NCI-H2171 treated with DMSO at 0.1 percent for 48 hours (cell line): ENCODE measurements at regions not wholly inside any gene's neighbourhood (a gene's known extent, or its start where the extent isn't known, plus 50 kb on each side); places are given as distances from the start of the nearest gene placed in this dataset.
"Not testable (repeated sequence)": the region's sequence is repeated elsewhere in the genome, so short reads cannot be mapped to it uniquely, and the experiment has no call there.

Source experiments
- DNase-seq: peaks from one replicate; lab custom pipeline; 2025; lab: John Stamatoyannopoulos, UW

DNA sequence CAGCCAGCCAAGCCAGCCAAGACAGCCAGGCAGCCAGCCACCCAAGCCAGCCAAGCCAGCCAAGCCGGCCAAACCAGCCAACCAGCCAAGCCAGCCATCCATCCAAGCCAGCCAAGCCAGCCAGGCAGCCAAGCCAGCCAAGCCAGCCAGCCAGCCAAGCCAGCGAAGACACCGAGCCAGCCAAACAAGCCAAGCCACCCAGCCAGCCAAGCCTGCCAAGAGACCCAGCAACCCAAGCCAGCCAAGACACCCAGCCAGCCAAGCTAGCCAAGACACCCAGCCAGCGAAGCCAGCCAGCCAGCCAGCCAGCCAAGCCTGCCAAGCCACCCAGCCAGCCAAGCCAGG lies 318.0 kb upstream of the PLGLB2 start:
- not testable (repeated sequence) for DNase-seq

DNA sequence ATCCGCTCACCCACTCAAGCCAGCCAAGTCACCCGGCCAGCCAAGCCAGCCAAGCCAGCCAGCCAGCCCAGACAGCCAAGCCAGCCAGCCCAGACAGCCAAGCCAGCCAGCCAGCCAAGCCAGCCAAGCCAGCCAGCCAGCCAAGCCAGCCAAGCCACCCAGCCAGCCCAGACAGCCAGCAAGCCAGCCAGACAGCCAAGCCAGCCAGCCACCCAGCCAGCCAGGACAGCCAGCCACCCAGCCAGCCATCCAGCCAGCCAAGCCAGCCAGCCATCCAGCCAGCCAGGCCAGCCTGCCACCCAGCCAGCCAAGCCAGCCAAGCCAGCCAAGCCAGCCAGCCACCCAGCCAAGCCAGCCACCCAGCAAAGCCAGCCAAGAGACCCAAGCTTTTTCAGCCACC lies 316.8 kb upstream of the PLGLB2 start:
- not testable (repeated sequence) for DNase-seq

DNA sequence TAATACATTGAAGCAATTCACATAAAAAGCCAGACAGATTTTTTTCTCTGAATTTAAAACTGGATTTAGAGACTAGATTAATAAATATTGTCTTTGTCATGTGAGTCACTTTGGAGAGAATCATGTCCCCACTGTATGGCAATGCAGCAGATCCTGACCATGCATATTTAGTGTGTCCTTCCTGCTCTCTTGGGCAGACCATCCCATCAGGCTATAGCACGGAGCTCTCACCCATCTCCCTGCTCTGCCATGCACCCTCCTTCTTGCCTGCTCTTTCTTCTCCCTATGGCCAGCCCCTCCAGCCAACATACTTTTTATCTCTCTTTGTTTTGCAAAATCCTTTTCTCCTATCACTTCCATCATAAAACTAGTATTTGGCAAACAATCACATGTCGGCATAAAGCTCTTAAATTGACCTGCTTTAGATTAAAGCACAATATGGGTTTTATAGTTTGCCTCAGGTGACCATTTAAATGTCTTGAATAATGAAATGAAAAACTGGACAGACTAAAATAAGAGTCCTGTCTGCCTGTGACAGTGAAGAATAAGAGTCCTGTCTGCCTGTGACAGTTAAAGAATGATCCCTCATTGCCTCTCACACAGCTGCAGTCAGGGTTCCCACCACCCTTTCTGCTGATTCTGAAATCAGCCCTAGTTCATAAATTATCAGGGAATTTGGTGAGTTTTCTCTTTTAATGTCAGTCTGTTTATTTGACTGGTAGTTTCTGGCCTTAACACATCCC lies 315.0 kb upstream of the PLGLB2 start:
- DNase-seq, result not testable (repeated sequence)

DNA sequence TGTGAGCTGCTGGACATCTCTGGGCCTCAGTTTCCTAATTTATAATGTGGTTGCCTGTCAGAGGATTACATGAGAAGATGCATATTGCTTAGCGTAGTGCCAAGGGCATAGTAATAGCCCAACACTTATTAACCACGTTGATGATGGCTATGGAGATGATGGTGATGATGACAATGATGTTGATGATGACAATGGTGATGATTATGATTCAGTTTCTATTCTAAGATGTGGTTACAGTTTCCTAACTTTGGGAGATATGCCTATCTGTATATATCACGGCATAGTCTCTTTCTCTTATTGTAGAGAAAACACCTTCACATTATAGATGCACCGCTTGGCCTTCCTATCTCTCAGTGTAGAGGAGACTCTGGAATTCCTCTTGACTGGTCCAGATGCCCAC lies 311.9 kb upstream of the PLGLB2 start:
- not testable (repeated sequence) for DNase-seq

DNA sequence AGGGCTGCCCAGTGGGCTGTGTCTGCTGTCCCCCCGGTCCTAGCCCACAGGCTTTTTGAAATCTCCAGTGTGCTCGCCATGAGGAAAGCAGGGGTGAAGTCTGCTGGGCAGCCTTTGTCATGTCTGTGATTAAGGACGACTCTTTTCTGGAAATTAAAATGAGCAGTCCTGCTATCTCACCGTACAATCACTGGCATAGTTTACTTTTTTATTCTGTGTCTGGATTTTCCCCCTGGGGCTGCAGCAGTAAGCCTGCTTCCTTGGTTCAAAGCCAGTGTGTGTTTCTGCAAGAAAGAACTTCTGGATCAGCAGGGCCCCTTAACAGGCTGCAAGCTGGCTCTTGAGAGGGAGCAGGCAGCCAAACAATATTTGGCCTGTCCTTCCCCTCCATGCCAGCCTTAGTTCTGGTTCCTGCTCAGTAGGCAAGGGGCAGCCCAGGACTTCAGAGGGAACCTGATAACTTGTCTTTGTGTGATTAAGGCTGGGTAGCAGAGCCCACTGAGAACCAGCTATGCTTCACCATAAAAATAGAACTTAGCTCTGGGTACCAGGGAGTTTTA lies 310.1 kb upstream of the PLGLB2 start:
- DNase-seq, result not testable (repeated sequence)

DNA sequence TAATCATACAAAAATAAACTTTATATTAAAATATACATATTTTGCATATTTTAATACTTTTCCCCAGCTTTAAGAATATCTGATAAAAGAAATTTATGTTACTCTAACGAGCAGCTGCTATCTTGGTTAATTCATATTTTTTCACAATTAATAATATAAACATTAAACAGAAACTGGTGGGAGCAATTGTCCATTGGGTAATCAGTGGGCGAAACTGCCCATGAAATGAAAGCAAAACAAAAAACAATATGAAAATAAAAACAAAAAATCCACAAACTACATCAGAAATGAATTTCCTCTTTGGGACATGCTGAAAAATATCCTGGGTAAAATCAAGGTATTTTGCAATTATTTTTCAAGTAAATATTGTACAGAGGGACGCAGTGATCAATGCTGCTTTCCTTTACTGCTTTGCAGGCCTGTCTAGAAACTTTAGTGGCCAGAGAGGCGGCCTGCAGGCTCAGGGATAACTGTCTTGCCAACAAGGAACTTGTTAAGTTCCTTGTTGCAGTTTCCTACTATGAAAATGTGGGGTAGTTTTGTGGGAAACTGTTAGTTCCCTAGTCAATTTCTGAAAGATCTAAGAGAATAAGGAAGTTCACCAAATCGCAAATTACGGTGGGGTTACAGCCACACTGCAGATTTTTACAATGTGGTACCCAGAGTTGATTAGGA lies 309.0 kb upstream of the PLGLB2 start:
- DNase-seq, result not testable (repeated sequence)

DNA sequence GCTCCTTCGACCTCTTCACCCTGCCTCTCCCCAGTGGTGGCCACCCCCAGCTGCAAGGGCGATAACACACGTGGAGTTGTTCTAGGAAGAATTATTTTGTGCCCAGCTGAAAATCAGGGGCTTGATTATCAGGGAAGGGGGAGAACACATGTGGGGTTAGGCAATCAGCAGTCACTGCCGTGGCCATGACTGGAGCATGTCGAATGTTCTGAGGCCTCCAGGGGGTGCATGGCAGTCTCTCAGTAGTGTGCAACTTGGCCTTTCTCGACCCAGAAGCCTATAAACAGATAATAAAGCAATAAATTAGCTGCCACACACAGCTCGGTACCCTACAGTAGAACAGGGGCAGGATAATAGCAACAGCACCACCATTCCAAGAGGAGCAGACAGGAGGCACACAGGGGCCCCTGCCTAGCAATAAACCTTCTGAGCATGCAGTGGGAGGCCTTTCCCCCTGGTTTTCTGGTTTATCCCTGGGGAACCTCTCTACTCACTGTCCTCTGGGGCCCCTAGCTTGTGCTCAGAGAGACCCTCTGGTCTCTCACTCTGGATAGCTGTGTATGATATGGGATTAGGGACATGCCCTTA lies 308.2 kb upstream of the PLGLB2 start:
- DNase-seq, result not testable (repeated sequence)

DNA sequence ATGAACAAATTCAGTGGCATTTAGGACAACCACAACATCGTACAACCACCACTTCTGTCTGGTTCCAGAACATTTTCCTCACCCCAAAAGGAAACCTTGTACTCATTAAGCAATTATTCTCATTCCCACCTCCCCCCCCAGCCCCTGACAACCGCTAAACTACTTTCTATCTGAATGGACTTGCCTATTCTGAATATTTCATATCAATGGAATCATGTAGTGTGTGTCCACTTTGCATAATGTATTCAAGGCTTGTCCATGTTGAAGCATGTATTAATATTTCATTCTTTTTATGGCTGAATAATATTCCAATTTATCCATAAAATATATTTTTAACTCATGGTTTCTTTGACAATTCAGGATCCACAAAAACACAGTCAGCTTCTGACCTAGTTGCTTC lies 307.2 kb upstream of the PLGLB2 start:
- DNase-seq, result not testable (repeated sequence)

DNA sequence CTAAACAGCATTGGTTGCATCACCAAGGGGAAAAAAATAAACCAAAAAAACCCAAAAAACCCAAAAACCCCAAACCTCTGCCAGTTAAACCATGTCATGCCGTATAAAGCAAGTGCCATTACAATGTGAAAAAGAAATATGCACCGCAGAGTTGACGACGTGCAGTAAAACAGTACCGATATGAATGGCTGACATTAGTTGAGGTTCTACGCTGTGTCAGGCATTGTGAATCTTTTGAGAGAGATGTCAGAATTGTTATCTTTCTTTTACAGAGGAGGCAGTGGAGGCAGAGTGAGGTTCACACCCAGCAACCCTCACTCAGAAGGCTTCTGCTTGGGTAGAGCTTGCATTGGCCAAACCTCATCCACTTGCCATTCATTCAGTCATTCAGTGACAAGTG lies 306.5 kb upstream of the PLGLB2 start:
- DNase-seq, result not testable (repeated sequence)

DNA sequence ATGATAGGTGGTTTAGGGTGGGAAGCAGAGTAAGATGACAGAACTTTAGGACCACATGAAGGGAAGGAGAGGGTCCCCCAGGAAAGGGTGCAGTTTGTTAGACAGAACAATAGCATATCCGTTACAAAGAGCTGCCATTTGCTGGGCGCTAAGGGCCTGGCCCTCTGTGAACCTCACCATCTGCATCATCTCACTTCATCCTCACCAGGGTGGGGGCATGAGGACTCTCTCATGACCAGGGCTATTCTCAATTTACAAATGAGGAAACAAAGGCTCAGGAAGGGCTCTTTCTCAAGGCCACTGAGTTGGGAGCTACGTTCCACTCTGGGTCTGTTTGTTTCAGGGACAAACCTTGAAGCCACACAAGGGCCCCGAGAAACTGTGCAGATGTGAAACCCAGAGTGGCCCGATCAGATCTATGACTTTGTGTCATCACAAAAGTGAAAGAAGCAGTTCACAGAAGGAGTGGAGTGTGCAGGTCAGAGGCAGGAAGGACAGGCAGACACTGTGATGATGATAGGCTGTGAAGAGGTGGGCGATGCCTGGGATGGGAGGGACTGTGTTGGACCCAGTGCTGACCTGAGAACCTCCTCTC lies 304.8 kb upstream of the PLGLB2 start:
- not testable (repeated sequence) for DNase-seq

DNA sequence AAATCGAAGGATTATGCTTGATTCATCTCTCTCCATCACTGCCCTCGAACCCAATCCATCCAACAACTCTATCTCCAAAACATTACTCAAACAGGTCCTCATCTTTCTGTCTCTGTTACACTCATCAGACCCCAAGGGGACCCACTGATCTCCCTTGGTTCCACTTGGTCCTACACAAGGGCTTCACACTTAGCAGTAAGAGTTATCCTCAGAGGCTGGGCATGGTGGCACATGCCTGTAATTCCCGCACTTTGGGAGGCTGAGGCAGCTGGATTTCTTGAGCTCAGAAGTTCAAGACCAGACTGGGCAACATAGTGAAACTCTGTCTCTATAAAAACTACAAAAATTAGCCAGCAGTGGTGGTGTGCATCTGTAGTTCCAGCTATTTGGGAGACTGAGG lies 302.9 kb upstream of the PLGLB2 start:
- not testable (repeated sequence) for DNase-seq

DNA sequence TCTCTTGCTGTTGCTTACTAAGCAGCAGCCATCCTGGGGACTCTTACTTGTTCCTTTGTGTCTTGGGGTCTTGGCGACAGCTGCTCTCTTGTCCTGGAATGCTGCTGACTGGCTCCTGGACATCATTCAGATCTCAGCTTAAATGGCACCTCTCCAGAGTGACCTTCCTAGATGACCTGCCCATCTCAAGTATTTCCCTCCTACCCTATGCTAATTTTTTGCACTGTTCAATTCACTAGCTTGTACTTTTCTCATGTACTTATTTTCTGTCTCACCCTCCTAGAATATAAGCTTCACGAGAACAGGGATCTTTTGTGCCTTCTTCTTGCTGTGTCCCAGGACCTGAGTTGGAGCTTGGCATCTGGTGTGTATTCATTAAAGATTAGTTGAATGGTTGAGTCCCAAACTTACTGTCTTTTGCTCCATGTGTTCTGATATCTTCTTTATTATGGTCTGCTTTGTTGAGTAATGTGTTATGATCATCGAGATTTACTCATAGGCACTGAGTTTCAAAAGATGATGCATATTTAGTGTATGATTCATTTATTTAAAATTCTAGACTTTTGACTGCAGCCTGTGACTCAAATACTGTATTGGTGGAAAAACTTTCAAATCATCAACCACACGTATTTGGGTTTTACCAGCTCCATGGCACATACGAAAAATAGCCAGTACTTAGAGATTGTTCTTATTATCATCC lies 302.1 kb upstream of the PLGLB2 start:
- DNase-seq, result not testable (repeated sequence)

DNA sequence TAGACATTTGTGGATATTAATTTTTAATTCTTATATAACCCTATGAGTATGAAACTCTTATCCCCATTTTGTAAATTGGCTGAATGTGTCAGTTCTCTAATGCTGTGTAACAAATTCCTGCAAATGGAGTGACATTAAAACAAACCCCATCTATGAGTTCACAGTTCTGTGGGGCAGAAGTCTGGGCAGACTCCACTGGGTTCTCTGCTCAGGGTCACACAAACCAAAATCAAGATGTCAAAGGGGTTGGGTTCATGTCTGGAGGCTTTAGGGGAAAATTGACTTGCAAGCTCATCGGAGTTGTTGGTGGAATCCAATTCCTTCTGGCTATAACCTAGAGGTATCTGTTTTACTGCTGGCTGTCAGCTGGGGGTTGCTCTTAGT lies 301.6 kb upstream of the PLGLB2 start:
- not testable (repeated sequence) for DNase-seq

DNA sequence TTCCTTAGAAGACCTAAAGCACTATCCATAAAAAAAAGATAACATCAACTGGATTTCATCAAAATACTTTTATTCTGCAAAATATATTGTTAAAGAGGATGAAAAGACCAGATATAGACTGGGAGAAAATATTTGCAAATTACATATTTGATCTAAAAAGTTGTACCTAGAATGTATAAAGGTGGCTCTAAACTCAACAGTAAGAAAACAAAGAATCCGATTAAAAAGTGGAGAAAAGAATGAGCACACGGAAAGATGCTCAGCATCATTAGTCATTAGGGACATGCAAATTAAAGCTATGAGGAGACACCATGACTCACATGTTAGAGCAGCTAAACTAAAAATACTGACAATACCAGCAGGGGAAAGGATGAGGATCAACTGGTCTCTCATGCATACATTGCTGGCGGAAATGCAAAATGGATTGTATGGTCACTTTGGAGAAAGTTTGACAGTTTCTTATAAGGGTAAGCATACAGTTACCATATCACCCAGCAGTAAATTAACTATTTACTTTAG lies 298.4 kb upstream of the PLGLB2 start:
- not testable (repeated sequence) for DNase-seq

DNA sequence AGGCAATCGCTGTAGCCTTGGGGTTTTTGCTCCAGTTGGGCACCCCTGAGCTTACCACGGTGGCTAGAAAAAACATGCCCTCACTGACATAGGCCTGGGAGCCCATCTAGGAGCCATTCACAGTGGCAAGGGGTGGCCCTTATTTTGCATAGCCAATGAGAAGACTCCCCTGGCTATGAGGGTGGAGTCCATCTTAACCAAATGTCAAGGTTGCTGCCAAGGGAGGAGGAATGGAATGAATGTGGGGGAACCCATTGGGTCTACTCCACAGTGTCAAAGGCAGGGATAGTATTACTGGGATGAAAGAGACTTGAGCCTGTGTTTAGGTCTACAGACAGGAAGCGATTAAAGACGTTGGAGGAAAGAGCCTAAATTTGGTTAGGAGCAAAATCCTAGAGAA lies 295.7 kb upstream of the PLGLB2 start:
- DNase-seq, result not testable (repeated sequence)

DNA sequence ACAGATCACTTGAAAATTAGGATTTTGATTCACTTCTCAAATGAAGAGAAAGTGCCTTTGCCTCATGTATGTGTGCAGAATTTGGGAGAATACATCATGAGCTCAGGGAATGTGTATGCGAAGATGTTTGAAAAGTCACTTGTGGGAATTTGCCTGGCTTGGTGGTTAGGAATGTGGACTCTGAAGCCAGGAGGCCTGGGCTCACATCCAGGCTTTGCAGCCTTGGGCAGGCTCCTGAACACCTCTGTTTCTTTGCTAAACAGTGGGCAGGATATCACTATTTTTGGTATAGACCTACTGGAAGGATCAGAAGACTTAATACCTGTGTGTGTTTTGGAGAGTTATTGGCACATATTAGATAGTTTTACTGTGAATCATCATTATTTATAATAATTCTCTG lies 295.0 kb upstream of the PLGLB2 start:
- DNase-seq, result not testable (repeated sequence)

DNA sequence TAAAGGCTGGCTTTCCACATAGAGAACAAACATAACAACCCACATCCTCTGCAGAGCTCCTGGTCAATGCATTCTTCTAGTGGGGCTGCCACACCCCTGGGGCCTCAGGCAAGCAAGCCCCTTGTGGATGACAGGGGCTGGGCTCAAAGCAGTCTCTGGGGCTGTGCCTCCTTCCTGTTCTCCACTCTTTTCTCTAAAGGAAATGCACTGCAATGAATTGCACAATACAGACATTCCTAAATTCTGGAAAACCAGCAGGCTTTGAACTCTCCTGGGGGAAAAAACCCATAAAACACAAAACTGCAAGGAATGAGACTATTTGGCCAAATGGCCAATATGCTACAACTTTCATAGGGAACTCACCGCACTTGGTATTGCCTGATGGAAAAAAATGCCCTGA lies 293.9 kb upstream of the PLGLB2 start:
- not testable (repeated sequence) for DNase-seq

DNA sequence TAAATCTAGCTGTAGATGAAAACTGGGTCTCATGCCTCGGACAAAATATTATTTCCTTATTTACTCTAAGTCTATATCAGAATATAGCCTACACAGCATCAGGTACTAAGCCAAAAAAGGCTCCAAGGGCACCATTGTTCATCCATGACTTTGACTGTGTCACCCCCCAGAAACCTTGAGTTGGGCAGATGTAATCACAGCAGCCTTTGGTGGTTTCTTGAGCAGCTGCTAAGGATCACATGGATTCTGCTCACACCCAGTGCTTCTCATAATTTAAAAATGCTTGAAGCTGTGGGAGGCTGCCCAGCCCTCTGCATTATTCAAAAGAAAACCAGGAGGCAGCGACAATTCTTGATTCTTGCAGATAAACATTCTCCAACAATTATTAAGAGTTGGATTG lies 293.5 kb upstream of the PLGLB2 start:
- not testable (repeated sequence) for DNase-seq

DNA sequence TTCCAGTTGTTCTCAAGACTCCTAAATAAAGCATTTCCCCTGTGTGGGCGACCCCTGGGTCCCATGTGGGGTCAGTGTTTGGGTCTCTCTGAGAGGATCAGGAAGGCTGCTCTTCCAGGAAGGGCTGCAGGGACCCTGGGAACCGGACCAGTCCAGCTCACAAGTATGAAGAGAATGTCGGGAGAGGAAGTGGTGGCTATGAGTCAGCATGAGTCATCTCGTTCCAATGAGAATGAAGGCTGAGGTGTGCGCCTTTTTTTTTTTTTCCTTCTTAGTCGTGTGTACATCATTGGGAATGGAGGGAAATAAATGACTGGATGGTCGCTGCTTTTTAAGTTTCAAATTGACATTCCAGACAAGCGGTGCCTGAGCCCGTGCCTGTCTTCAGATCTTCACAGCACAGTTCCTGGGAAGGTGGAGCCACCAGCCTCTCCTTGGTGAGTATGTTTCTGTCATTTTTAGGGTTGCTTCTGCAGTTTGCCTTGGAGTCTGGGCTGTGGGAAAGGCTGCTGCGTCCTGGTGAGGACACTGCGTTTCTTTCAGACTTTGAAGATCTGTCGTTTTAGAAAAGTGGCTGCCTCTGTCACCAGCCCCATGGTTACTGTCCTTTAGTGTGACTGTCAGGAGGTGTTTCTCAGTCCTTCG lies 292.6 kb upstream of the PLGLB2 start:
- DNase-seq, result not testable (repeated sequence)

DNA sequence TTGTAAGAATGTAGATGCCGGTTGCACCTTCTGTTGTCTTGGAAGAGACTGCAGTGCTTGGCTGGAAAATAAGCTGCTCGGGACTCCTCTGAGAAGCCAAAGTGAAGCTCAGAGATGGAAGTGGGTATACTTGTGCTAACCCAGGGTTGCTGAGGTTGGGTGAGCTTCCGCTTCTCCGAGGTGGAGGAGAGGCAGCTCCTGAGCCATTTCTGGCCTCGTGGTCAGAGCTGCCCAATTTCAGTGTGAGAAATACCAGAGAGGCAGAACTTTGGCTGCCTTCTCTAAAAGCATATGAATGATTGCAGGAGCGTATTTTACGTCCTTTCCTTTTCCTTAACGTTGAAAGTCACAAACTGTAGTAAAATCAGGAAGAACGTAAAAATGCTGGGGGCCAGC lies 292.0 kb upstream of the PLGLB2 start:
- DNase-seq, result not testable (repeated sequence)

DNA sequence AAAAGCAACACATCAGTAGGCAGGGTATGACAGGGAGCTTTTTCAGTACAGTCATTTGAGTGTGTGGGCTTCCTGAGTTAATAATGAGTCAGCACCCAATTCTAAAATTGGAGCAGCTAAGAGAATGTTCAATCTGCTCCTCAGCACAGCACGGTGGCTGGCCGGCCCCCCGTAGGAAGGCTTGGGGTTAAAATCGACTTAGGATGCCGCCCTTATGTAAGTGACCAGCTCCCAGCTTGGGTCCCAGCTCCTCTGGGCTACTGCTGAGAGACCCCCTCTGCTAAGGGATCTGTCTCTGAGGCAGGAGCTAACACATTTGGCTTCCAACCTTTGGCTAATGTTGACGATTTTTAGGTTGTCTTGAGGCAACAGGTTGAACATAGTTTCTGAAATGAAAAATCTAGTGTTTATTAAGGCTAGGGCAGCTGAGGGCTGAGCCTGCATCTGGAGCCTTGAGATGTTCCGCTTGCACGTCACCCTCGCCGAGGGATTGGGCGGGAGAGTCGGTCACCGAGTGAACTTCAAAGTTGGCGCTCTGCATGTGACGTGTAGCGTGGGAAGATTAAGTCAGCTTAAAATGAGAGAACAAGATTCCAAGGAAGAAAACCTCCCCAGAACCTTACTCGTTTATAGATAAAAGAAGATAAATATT lies 291.3 kb upstream of the PLGLB2 start:
- DNase-seq, result not testable (repeated sequence)
